ENCODE measurements at regions not wholly inside any gene's neighbourhood (a gene's known extent, or its start where the extent isn't known, plus 50 kb on each side); places are given as distances from the start of the nearest gene placed in this dataset.

DNA sequence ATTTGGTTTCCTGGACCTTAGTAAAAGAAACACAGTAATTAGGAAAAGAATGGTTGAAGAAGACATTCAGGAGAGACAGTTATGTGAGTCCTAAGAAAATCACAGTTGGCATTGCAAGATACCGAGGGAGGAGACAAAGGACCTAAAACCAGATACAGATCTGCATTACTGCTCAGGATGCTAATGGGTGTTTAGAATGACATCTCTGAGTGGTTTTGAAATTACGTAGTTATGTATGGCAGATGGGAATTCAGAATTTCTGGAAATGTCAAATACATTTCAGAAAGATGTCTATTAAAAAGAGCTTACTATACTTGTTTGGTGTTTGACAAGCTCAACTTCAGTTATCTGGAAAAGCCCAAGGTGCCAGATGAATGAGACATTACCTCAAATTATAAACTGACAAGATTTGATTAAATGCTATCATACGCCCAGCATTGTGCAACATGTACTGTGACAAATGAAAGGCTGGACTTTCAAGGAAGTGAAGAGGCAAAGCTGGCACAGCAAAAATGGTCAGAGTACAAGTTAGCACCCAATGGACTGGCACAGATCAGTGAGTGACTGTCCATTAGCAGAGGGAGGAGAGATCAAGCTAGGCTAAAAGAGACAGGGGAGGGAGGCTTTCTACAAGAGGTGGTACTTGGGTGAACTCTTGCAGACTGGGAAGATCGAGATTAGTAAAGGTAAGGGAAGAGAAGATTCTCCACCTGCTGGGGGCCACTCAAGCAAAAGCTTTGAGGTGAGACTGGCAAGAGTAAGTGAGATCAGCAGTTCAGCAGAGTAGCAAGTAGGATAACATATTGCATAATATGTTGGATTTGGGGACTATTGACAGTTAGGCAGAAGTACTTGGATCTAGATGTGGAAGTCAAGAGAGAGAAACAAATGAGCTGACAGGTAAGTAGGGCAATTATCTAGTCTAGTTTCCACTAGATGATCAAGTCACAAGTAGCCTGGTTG lies 168.9 kb downstream of the CYRIA start:
- peak overlapping the region; percentile 77 to 91 for H3K27ac ChIP-seq (ENCODE audit: low read depth in 1 of 2, low read length in 2 of 2)
- no peak for DNase-seq (ENCODE audit: low spot score)
- H3K9me3 ChIP-seq (ENCODE audit: control insufficient read depth in 4 of 4, low read length in 3 of 4), result no peaks in the 10 kb centered on the region
- H3K27me3 ChIP-seq (ENCODE audit: control insufficient read depth in 4 of 4, insufficient read depth in 4 of 4, low read length in 3 of 4), result no peaks in the 10 kb centered on the region
- no peak overlapping the region for H3K4me3 ChIP-seq (ENCODE audit: low read depth in 1 of 3, low read length in 3 of 3)
- 62% methylated on average over 4 of the region's 4 CpGs for WGBS
- no peaks in the 10 kb centered on the region for H3K36me3 ChIP-seq (ENCODE audit: control insufficient read depth in 4 of 4, insufficient read depth in 3 of 4, low read depth in 1 of 4, low read length in 3 of 4)
- peaks cover 0 to 18% (median 14%) of the 10 kb centered on the region in 4 donors for H3K4me1 ChIP-seq (ENCODE audit: control insufficient read depth in 4 of 4, insufficient read depth in 4 of 4, low read length in 3 of 4)
- no peak overlapping the region for H3K9ac ChIP-seq (ENCODE audit: low read depth in 1 of 2, low read length in 2 of 2)
- TF ChIP-seq YY1 (IDR thresholded peaks at IDR 0.05), result peak; percentile 85
- peak; percentile 70 for TF ChIP-seq ZBTB33 (IDR thresholded peaks at IDR 0.05)
- peak; percentile 86 to 92 for TF ChIP-seq HNF4A (conservative IDR thresholded peaks at IDR 0.05)
- TF ChIP-seq HNF4G (IDR thresholded peaks at IDR 0.05), result no peak
- peak; percentile 3 for TF ChIP-seq FOXA2 (IDR thresholded peaks at IDR 0.05)
- TF ChIP-seq CTCF (IDR thresholded peaks at IDR 0.05; ENCODE audit: low read depth, low read length, missing input control), result no peak
- peak; percentile 10 for TF ChIP-seq FOXA1 (IDR thresholded peaks at IDR 0.05)
- peak; percentile 69 for TF ChIP-seq REST (IDR thresholded peaks at IDR 0.05)
- TF ChIP-seq SP1 (IDR thresholded peaks at IDR 0.05), result peak; percentile 78
- peak; percentile 73 for TF ChIP-seq MAX (IDR thresholded peaks at IDR 0.05)
- peak; percentile 51 to 91 for TF ChIP-seq RXRA (IDR thresholded peaks at IDR 0.05)
- TF ChIP-seq GABPA (IDR thresholded peaks at IDR 0.05 in 1 of 2, conservative IDR thresholded peaks at IDR 0.05 in 1 of 2), result no peak
- no peak for TF ChIP-seq NR2F2 (IDR thresholded peaks at IDR 0.05)
- peak; percentile 34 to 42 for TF ChIP-seq RAD21 (IDR thresholded peaks at IDR 0.05)
- no peak for TF ChIP-seq ATF3 (IDR thresholded peaks at IDR 0.05)
- peak in 1 of 2 donors; percentile 29 for TF ChIP-seq EGR1 (IDR thresholded peaks at IDR 0.05; ENCODE audit: low read depth in 2 of 2)
- TF ChIP-seq JUND (IDR thresholded peaks at IDR 0.05), result peak in 1 of 2 donors; percentile 72
- TF ChIP-seq TAF1 (conservative IDR thresholded peaks at IDR 0.05), result no peak
